OCI-LY3 (cell line): ENCODE measurements at regions not wholly inside any gene's neighbourhood (a gene's known extent, or its start where the extent isn't known, plus 50 kb on each side); places are given as distances from the start of the nearest gene placed in this dataset.

Experiments
- CTCF ChIP-seq: fragments of 200-600, 300-600 bp; sonication (generic); IDR thresholded peaks from 2 replicates; pipeline ENCODE4 v1.5.1; 2014; ENCODE audit warnings: antibody characterized with exemption, low read length, low read depth
- EZH2phosphoT487 ChIP-seq: fragments of 200-600 bp; shearing (Covaris generic); IDR thresholded peaks from 2 replicates; pipeline ENCODE4 v1.6.1; 2018; ENCODE audit warnings: antibody characterized with exemption, mixed run types, low read depth

GRCh38 chr15:93823971-93824913, 407.1 kb upstream of the MCTP2 start:
- TF ChIP-seq CTCF (no peak), EZH2phosphoT487 (no peak)
